ENCODE measurements at regions not wholly inside any gene's neighbourhood (a gene's known extent, or its start where the extent isn't known, plus 50 kb on each side); places are given as distances from the start of the nearest gene placed in this dataset.
"Not testable (repeated sequence)": the region's sequence is repeated elsewhere in the genome, so short reads cannot be mapped to it uniquely, and the experiment has no call there.

DNA sequence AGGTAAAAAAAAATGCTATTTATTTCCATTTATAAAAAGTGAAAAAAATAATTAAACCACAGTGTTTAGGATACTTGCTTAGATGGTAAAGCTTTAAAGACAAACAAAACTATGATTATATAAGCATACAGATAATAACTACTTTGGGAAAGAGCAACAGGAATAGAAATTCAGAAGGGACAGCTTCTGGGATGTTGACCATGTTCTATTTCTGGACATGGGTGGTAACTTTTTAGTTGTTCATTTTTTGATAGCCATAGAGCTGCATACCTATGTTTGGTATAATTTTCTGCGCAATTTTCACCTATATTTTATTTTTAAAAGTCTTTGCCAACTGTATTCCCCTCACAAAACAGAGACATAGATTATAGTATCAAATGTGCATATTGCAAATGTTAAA, 572.0 kb upstream of the NR2F2 start:
- DNase-seq (ENCODE audit: low spot score), result no peak

DNA sequence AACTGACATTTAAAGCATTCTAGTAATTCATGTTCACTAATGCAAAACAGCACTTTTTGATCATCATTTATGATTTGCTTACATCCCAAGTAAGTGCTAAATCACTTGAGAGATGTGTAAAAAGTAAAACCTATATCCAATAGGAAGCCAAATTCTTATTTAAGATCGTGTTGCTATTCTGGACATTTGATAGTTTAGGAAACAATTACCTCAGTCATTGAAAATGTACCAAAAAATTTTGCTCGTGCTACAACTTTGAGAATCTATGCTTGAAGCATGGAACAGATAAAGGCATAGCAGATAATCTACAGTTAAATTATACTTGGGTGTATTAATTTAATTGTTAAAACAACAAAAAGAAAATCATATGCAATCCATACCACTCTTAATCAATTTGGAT, 571.6 kb upstream of the NR2F2 start:
- DNase-seq (ENCODE audit: low spot score), result no peak

DNA sequence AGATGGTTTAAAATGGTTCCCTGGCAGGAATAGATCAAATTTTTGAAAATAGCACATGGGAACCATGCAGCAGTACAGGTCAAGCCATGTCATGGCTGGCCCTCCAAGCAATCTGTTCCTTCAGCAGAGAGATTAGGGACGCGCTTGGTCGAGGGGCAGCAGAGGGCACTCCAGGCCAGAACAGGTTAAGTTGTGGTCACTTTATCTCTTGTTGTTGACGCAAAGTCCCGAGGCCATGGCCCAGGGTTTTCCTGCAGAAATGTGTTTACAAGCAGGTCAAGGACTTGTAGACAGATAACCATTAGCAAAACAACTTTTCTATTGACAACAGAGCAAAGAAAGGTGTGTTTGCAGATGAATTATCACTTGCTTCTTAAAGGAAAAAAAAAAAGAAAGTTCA, 570.0 kb upstream of the NR2F2 start:
- no peak for DNase-seq (ENCODE audit: low spot score)

DNA sequence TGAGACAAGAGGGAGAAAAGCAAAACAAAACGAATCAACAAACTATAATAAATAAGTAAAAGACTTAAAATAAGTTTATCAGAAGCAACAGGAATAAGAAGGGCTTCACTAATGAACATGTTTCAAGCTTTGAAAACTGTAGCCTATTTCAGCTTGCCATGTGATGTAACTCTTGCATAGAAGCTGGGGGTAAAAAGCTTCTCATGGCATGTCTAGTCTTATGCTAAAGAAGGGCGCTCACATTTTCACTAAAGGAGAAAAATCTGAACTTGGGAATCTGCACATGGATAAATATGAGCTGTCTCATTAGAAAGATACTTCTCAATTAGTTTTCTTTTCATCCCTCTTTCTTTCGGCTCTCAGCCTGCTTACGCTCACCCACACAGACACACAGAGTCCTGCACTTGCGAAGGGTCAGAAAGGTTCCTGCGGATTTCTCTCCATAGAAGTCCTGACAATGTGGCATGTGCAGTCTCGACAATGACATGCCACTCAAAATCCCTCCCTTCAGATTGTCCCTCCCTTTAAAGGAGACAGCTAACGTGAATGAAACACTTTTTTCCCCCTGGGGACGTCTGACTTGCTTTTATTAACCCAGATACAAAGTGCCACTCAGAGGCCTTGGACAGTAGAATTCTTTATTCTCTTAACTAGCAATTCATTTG, 568.9 kb upstream of the NR2F2 start:
- no peak for DNase-seq (ENCODE audit: low spot score)

DNA sequence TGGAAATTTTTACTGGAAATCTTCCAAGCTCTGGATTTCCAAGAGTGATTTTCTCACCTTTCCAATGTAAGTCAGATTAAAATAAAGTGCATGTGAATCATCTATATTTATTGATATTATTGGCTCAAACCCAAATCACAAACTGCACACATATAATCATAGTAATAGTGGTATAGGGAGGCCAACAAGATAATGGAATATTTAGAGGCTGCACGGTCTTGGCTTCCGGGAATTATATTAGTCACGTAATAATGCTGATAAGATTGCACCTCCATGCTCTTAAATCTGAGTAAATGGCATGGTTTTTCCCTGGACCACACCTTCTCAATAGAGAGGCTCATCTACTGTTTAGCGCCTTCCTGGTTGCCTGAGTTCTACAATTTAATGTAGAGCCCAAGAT, 567.1 kb upstream of the NR2F2 start:
- no peak for DNase-seq (ENCODE audit: low spot score)

DNA sequence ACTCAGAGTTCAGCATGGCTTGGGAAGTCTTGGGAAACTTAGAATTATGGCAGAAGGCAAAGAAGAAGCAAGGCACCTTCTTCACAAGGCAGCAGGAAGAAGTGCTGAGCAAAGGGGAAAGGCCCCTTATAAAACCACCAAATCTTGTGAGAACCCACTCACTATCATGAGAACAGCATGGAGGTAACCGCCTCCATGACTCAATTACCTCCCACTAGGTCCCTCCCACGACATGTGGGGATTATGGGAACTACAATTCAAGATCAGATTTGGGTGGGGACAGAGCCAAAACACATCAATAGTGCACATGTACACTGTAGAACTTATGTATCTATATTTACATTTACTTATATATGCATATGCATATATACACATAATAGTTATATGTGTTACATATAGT, 565.3 kb upstream of the NR2F2 start:
- no peak for DNase-seq (ENCODE audit: low spot score)

DNA sequence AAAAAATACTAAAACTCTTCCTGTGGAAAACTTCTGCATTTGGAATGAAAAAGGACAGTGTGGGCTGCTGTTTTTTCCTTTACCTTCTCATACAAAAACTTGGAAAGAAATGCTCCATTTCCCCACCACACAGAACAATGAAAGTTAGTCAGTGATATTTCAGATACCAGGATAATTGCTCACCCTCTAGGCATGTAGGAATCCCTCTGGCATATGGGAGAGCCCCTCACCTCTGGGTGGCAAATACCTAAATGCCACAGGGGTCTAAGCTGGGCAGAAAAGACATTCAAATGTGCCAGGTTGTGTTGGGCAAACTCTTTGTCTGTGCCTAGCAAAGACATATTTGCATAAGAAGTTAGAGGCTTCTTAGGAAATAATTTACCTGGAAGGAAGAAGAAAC, 560.3 kb upstream of the NR2F2 start:
- DNase-seq (ENCODE audit: low spot score), result no peak

DNA sequence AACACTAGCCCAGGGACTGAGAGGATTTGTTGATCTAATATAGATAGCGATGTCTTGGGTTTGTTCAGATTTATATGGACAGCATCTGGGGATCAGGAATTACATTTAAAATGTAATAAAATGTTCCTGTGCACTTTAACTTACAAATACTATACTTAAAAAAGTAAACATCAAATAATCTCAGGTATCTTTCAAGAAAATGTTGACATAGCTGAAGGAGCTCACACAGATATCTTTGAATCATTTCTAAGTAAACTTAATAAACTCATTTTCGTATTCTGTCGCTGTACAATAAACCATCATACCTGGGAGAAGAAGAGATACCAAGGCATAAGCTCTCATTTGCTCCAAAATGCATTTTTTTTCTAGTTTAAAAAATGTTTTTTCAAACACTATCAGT, 557.5 kb upstream of the NR2F2 start:
- no peak for DNase-seq (ENCODE audit: low spot score)

DNA sequence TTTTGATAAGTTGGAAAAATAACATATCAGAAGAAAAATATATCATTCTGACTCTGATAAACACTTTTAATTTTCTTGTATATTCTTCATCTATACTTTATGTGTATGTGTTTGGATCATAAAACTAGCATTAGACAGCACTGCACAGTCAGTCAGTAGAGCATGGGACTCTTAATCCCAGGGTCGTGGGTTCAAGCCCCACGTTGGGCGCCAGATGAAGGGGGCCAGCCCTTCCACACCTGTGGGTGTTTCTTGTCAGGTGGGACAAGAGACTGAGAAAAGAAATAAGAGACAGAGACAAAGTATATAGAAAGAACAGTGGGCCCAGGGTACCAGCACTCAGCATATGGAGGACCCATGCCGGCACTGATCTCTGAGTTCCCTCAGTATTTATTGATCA, 546.0 kb upstream of the NR2F2 start:
- DNase-seq (ENCODE audit: low spot score), result no peak

DNA sequence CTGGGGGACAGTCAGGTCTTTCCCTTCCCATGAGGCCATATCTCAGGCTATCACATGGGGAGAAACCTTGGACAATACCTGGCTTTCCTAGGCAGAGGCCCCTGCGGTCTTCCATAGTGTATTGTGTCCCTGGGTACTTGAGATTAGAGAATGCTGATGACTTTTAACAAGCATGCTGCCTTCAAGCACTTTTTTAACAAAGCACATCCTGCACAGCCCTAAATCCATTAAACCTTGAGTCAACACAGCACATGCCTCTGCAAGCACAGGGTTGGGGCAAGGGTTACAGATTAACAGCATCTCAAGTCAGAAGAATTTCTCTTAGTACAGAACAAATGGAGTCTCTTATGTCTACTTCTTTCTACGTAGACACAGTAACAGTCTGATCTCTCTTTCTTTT, 545.2 kb upstream of the NR2F2 start:
- DNase-seq (ENCODE audit: low spot score), result not testable (repeated sequence)

DNA sequence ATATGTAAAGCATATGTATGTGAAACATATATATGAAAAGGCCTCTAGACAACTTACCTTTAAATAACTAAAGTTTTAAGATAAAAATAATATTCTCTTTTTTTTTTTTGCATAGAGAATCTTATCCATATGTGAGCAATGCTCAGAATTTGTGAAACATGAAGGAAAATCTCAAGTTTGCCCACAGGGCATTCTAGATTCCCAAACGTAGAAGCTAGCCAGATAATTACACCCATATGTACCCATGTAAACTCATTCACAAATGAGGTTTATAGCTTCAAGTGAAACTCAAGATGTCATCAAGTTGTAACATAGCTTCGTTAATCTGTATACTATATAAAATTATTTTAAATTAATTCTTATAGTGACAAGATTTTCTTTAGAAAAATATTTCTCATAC, 537.3 kb upstream of the NR2F2 start:
- no peak for DNase-seq (ENCODE audit: low spot score)

DNA sequence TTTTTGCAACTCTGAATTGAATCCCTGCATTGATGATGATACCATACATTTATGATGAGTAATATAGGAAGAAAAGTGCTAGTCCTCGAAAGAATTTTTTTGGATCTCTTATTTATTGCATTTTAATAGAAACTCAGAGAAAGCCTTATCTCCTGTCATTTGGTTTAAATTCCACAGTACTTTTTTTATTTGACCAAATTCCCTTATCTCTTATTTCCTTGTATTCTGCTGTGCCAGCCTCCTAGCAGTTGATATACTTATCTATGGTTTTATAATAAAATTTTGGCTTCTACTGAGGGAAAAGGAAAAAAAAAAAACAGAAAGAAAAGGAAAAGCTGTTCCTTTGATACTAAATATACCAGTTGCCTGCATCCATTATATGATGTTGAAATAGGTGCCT, 535.1 kb upstream of the NR2F2 start:
- DNase-seq (ENCODE audit: low spot score), result no peak

DNA sequence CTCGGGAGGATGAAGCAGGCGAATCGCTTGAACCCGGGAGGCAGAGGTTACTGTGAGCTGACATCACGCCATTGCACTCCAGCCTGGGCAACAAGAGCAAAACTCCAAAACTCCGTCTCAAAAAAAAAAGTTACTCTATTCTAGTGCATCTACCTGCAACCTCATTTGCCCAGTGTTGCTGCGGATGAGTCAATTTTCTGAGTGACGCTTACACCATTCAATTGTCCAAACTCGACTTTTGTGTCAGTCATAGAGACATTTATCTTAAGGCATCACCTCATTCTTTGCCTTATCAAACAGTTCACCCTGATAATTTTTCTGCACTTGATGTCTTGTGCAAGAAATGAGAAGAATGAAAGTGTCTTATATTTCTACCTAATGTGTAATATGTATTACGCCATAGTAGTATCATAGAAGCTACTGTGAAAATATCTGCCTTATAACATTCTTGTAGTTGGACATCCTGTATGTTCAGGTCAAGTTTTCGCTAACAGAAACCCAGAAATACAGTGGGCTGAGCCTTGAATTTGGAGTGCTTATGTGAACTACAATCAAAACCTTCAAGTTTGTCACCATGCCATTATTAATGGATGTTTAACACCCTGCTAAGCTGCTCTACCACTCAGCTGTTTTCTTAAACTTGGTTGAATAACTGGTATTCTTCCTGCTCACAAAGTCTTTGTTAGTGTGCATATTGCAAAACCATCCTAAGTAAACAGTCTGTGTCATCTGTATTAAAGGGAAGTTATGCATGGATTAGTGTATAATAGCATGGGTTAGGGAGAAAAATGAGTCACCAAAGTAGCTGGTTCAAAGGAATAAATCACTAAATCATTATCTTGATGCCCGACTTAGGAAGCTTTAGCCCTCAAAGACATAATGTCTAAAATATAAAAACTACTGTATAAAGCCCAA, 531.0 kb upstream of the NR2F2 start:
- no peak for DNase-seq (ENCODE audit: low spot score)

DNA sequence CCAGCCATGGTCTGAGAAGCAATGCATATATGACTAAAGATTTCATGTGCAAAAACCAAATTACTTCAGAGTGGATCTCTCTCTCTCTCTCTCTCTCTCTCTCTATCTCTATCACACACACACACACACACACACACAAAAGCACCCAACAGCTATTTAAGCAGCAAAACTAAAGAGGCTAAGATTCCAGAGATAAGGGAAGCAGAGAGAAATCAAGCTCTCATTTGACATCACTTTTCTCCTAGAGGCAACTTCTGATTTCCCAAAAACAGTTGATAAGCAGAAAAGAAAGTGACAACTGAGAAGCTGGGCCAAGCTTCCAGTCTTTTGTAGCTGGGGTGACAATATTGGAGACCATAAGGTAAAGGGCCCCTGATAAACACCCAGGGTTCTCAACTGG, 526.0 kb upstream of the NR2F2 start:
- no peak for DNase-seq (ENCODE audit: low spot score)

DNA sequence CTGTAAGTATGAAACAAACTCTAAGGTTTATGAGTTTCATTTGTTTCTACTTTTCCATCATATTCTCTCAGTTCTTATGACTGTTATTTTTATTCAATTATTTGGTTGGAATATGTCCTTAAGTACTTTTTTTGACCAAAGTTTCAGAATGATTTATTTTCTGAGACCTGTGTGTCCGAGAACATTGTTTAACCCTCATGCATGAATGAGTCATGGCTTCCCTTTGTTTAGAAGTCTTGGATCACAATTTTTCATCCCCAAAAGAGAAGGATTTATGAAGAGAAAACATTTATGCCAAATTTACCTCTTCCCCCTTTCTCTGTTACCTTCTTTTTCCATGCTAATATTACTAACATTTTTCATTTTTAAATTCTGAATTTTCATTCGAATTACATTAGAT, 518.0 kb upstream of the NR2F2 start:
- DNase-seq (ENCODE audit: low spot score), result no peak

DNA sequence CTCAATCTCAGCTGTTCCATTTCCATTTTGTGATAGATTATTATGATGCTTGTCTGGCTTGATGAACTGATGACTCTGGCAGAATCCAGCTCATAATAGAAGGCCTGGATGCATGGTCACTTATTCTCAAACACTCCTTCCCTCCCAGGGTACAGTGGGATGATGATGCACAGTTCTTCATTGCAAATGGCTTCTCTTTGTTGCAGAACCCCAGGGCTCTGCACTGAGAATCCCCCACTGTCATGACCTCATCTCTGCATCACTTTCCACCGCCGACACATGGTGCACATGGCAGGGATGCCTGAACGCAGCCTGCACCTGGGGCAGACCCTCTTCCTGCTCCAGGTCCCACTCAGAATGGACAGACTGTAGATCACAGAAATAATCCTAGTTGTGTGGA, 515.6 kb upstream of the NR2F2 start:
- DNase-seq (ENCODE audit: low spot score), result no peak

DNA sequence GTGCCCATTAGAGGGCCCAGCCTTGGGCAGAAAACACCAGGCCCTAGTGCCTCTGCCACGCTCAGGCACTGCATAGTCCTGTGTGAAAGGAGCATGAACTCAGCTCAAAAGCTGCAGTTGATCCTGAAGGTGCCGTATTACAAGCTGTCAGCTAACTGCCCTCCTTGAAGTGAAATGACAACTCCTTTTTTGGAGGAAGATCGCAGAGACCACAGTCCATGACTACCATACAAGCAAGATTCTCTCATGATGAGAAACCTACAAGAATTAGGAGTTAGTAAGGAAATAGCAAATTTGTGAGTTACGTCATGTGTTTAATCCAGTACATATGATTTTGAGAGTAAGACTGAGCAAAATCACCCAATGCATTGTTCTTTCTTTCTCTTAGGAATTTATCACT, 513.9 kb upstream of the NR2F2 start:
- DNase-seq (ENCODE audit: low spot score), result no peak

DNA sequence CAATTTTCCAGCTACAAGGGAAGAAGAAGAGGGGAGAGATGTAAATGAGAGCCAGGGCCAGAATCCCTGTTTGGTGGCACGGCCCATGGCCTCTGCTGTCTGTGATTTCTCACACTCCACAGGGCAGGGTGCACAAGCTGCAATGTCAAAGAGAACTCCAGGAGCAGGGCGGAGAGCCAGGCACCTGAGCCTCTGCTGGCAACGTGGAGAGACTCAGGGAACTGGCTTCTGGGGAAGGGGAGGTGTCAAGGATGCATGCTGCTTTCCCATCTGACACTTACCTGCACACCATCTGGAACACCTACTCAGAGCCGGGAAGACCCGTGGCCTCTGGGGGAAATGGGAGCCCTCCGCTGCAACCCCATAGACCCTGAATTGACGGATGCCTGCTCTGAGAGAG, 507.5 kb upstream of the NR2F2 start:
- no peak for DNase-seq (ENCODE audit: low spot score)

DNA sequence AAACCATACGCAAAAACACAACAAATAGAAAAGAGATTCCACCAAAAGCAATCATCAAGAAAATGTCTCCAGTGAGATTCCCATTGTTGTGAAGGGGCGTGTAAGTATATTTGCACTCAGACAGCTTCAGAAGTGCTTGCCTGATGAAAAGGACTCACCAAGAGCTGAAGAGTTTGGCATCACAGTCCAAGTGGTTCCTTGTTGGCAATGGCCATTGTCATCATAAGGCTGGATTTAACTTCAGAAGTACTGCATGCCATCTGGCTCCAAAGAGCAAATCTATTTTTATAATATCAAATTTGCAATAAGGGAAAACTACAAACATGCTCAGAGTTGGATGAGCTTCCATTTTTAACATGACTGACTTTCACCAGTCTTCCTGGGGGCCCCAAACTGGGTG, 505.3 kb upstream of the NR2F2 start:
- no peak for DNase-seq (ENCODE audit: low spot score)

DNA sequence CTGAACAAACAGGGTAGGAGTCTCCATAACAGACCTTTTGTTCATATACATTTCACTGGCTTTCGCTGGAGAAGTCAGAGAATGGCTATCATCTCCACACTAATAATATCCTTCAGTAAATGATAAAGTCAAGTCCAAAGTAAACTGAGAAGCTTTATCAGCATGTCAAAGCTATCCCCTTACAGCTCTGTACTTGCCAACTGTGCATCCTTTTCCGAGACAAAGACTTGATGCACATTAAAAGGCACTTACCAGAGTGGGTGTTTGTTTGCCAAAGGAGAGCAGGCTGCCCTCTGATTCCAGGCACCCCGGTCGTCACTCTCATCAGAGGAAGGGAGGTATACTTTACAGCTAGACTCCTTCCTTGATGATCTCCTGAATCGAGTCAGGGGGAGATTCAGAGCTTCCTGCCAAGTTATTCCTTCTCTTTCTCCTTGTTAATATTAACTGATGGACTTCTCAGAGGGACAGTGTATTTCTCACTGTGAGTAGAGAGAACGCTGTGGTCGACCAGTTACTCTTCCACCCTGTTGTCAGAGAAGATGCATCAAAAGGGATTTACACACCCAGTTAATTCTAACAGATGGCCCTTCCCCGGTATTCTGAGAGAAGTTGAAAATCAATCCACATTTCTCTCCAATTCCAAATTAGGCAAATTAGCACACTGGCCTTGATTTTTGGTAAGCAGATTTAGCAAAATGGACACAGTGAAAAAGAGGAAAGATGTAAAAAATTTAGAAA, 504.7 kb upstream of the NR2F2 start:
- no peak for DNase-seq (ENCODE audit: low spot score)

DNA sequence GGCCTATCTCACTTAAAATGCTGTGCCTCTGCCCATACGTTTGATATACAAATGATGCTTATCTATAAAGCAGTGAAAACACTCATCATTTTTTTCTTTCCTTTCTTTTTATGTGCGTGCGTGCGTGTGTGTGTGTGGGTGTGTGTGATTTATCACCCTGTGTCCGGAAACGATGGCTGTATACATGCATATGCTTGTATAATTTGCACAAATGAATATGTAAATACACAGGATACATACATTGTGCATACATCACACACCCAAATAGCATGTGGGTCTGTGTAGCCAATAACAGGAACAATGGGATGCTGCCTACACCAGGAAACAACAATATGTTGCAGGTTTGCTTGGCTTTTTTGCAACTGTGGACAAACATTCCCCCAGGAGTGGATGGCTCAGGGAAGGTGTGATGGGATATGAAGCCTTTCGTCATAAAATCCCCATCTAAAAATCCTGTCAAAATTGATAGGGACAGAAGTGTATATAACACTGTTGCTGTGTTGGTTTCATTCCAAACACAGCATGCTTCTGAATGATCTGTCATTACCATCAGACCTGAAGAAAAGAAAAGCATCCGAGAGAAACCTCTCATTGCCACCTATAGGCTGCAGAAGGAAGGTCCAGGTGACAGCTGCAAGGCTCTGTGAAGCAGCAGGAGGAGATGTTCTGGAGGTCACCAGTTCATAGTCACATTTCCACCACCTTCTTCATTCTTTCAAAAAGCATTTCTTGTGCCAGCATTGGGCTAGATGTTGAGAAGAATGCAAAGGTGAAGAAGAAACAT, 503.9 kb upstream of the NR2F2 start:
- no peak for DNase-seq (ENCODE audit: low spot score)

DNA sequence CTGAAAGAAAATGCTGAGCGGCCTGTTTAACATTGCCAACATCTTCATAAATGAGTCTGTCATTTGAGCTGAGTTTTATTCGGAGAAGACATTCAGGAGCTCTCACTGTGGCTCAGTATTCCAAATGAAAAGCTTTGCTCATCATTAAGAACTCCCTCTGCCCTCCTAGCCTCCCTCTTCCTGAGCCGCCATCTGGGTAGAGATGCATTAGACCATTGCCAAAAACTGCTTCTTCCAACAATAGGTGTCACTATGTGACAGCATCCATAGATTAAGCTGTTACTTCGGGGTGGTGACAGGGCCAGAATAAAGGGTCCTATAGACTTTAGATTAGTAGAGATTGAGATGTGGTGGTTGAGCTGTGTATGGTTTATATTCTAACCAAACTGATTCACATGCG, 501.4 kb upstream of the NR2F2 start:
- no peak for DNase-seq (ENCODE audit: low spot score)
